ENCODE measurements at regions not wholly inside any gene's neighbourhood (a gene's known extent, or its start where the extent isn't known, plus 50 kb on each side); places are given as distances from the start of the nearest gene placed in this dataset.

GRCh38 chr7:156155988-156156733, 343.9 kb upstream of the SHH start:
- TF ChIP-seq CTCF (IDR thresholded peaks at IDR 0.05) = no peak
- no peak for TF ChIP-seq POLR2A (IDR thresholded peaks at IDR 0.05)

Data from esophagus squamous epithelium (tissue), 4 donors.